A549 (cell line): ENCODE measurements at regions not wholly inside any gene's neighbourhood (a gene's known extent, or its start where the extent isn't known, plus 50 kb on each side); places are given as distances from the start of the nearest gene placed in this dataset.

Source experiments
- ATAC-seq, 2 experiments: fragments of 200-7000 bp in 1 of 2; fragments of >200 bp in 1 of 2; cut with Nextera tagmentation in 1 of 2; cut with Tn5 transposase in 1 of 2; 3 replicates each; pipeline versions ENCODE4 v1.8.0 to v1.9.1; 2018 to 2020; ENCODE audit warnings: mild to moderate bottlenecking in 1 of 2, moderate library complexity in 1 of 2
- CTCF ChIA-PET: fragments of 300-600 bp; sonication (Branson Sonifier 250); formaldehyde crosslinking; extraction: SDS; loops from one replicate; lab custom pipeline; 2021; ENCODE audit warnings: antibody characterized with exemption, inconsistent platforms; lab: Yijun Ruan, JAX
- POLR2A ChIA-PET: fragments of 350-600 bp; formaldehyde crosslinking; extraction: SDS; loops from one replicate; lab custom pipeline; 2021; ENCODE audit warnings: antibody characterized with exemption, inconsistent platforms; lab: Yijun Ruan, JAX
- DNase-seq, 2 experiments: peaks; one replicate each; pipeline versions ENCODE4 v3.0.0 to v3.0.0-alpha.2; 2011 to 2016; ENCODE audit warnings: low read depth in 1 of 2, low spot score in 1 of 2
- FAIRE-seq: peaks from 2 replicates; lab custom pipeline; 2011; peaks lifted over from hg19 to GRCh38; lab: Jason Lieb, UNC
- H3K27ac ChIP-seq, 2 experiments: fragments of >200 bp; sonication (Bioruptor Twin); formaldehyde crosslinking; 3 replicates each; pipeline ENCODE4 v1.5.1; 2016 to 2017
- H3K4me1 ChIP-seq: fragments of >200 bp; sonication (Bioruptor Twin); formaldehyde crosslinking; 3 replicates; pipeline ENCODE4 v1.6.1; 2016
- H3K4me2 ChIP-seq: fragments of >200 bp; sonication (Bioruptor Twin); formaldehyde crosslinking; 3 replicates; pipeline ENCODE4 v1.6.1; 2016
- H3K4me3 ChIP-seq: fragments of >200 bp; sonication (Bioruptor Twin); formaldehyde crosslinking; 3 replicates; pipeline ENCODE4 v1.5.1; 2016
- H3K9me3 ChIP-seq: fragments of >200 bp; sonication (Bioruptor Twin); formaldehyde crosslinking; 3 replicates; pipeline ENCODE4 v1.6.1; 2016
- BCL3 ChIP-seq: fragments of >200 bp; sonication (Bioruptor Twin); formaldehyde crosslinking; IDR thresholded peaks from 3 replicates; pipeline ENCODE4 v1.6.1; 2016
- CBX8 ChIP-seq: fragments of 200-600 bp; sonication (generic); IDR thresholded peaks from 2 replicates; pipeline ENCODE4 v1.6.1; 2016
- CHD2 ChIP-seq: fragments of 150-350 bp; IDR thresholded peaks from 2 replicates; pipeline ENCODE4 v1.6.1; 2014; ENCODE audit warnings: low read length; ENCODE audit not compliant: partially characterized antibody
- EHMT2 ChIP-seq: fragments of 200-600 bp; sonication (generic); IDR thresholded peaks from 2 replicates; pipeline ENCODE4 v1.6.1; 2016; ENCODE audit warnings: antibody characterized with exemption, low read depth, mild to moderate bottlenecking, moderate library complexity
- ELK1 ChIP-seq: fragments of 150-350 bp; IDR thresholded peaks from 2 replicates; pipeline ENCODE4 v1.6.1; 2014; ENCODE audit warnings: low read depth, mild to moderate bottlenecking, low read length
- GATA3 ChIP-seq: IDR thresholded peaks from 2 replicates; pipeline ENCODE4 v1.6.1; 2012; ENCODE audit warnings: borderline replicate concordance
- HES2 ChIP-seq: fragments of >200 bp; sonication (Bioruptor Twin); formaldehyde crosslinking; IDR thresholded peaks from 2 replicates; pipeline ENCODE4 v1.6.1; 2016
- HOXA7 ChIP-seq: fragments of 250-450 bp; sonication (Bioruptor Pico); IDR thresholded peaks from 2 replicates; pipeline ENCODE4 v1.5.0; 2020; ENCODE audit warnings: mild to moderate bottlenecking, moderate library complexity
- HOXB5 ChIP-seq: fragments of 250-450 bp; sonication (Bioruptor Pico); IDR thresholded peaks from 2 replicates; pipeline ENCODE4 v1.5.0; 2020; ENCODE audit warnings: mild to moderate bottlenecking, moderate library complexity
- MAFK ChIP-seq: fragments of 450-650 bp; IDR thresholded peaks from 2 replicates; pipeline ENCODE4 v1.6.1; 2014; ENCODE audit not compliant: partially characterized antibody
- MYC ChIP-seq: IDR thresholded peaks from 2 replicates; pipeline ENCODE4 v1.6.1; 2012; ENCODE audit warnings: mild to moderate bottlenecking, inconsistent platforms, low read length, improper control_type of control experiment, borderline replicate concordance
- NFE2L2 ChIP-seq: fragments of 150-350 bp; conservative IDR thresholded peaks from 2 replicates; pipeline ENCODE4 v1.6.1; 2014; ENCODE audit warnings: low read length
- POLR2AphosphoS2 ChIP-seq: conservative IDR thresholded peaks from 2 replicates; pipeline ENCODE4 v1.6.1; 2012; ENCODE audit warnings: low read length, improper control_type of control experiment, inconsistent platforms
- RCOR1 ChIP-seq: fragments of 150-350 bp; IDR thresholded peaks from 2 replicates; pipeline ENCODE4 v1.6.1; 2014; ENCODE audit warnings: antibody characterized with exemption, low read length, low read depth
- REST ChIP-seq: fragments of 200-600 bp; sonication (generic); IDR thresholded peaks from 2 replicates; pipeline ENCODE4 v1.6.1; 2016; ENCODE audit warnings: antibody characterized with exemption, mild to moderate bottlenecking, moderate library complexity
- RFX5 ChIP-seq: fragments of 450-650 bp; IDR thresholded peaks from 2 replicates; pipeline ENCODE4 v1.7.1; 2014; ENCODE audit warnings: antibody characterized with exemption, mild to moderate bottlenecking, moderate library complexity
- SMC3 ChIP-seq: fragments of >200 bp; sonication (Bioruptor Twin); formaldehyde crosslinking; IDR thresholded peaks from 3 replicates; pipeline ENCODE4 v1.6.1; 2018; ENCODE audit warnings: inconsistent platforms
- ZNF302 ChIP-seq: fragments of 250-450 bp; sonication (Bioruptor Pico); IDR thresholded peaks from 2 replicates; pipeline ENCODE4 v1.9.0; 2021; ENCODE audit warnings: inconsistent platforms, mild to moderate bottlenecking, moderate library complexity
- WGBS: methylation state at CpG from one replicate; pipeline ENCODE4 v1.1.6; 2017; ENCODE audit errors: missing lambda C conversion rate; 5-methylcytosine and 5-hydroxymethylcytosine counted together
- TF ChIP-seq, protein P1 (sequence below): IDR thresholded peaks from 2 replicates; pipeline ENCODE4 v1.6.1; 2012
- TF ChIP-seq, protein P2 (sequence below): fragments of >200 bp; sonication (Bioruptor Twin); formaldehyde crosslinking; IDR thresholded peaks from 3 replicates; pipeline ENCODE4 v1.5.1; 2016

DNA sequence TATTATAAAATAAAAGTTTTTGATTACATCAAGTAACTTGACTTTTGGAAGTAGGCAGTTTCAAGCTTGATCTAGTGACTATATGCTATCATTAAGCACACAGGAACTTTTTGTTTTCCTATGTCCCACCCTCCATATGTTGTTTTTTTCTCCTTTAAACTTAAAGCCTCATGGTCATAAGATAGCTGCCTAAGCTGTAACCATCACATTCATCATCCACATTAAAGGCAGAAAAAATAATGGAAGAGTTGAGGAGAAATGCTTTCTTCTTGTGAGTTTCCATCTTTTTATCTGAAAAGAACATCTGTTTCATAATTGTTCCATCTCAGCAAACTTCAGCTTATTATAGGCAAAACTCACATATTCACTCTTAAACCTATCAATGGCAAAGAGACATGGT is 630.4 kb downstream of the STK39 start:
- no peak for DNase-seq
- Histone ChIP-seq H3K4me1 (no peaks in the 10 kb centered on the region), H3K27ac (no peak overlapping the region), H3K9me3 (no peaks in the 10 kb centered on the region), H3K4me3 (no peak overlapping the region)
- POLR2A ChIA-PET, result no interaction called here
- no peak for FAIRE-seq
- no peak for TF ChIP-seq HES2
- no peak for TF ChIP-seq NFE2L2
- TF ChIP-seq HOXB5 (CRISPR knock-in tag), result no peak
- TF ChIP-seq RCOR1, result no peak
- no peak for TF ChIP-seq RFX5
- TF ChIP-seq, protein P1, sequence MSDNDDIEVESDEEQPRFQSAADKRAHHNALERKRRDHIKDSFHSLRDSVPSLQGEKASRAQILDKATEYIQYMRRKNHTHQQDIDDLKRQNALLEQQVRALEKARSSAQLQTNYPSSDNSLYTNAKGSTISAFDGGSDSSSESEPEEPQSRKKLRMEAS, result no peak
- TF ChIP-seq, protein P2, sequence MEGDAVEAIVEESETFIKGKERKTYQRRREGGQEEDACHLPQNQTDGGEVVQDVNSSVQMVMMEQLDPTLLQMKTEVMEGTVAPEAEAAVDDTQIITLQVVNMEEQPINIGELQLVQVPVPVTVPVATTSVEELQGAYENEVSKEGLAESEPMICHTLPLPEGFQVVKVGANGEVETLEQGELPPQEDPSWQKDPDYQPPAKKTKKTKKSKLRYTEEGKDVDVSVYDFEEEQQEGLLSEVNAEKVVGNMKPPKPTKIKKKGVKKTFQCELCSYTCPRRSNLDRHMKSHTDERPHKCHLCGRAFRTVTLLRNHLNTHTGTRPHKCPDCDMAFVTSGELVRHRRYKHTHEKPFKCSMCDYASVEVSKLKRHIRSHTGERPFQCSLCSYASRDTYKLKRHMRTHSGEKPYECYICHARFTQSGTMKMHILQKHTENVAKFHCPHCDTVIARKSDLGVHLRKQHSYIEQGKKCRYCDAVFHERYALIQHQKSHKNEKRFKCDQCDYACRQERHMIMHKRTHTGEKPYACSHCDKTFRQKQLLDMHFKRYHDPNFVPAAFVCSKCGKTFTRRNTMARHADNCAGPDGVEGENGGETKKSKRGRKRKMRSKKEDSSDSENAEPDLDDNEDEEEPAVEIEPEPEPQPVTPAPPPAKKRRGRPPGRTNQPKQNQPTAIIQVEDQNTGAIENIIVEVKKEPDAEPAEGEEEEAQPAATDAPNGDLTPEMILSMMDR, result no peak
- TF ChIP-seq, all 56 proteins: peak for 0
- CTCF ChIA-PET, result no interaction called here
- H3K4me2 ChIP-seq, result no peak overlapping the region
- no peak for ATAC-seq

- Histone ChIP-seq H3K4me2 (no peak overlapping the region), H3K9me3 (no peaks in the 10 kb centered on the region), H3K27ac (no peak overlapping the region), H3K4me3 (no peak overlapping the region), H3K4me1 (no peaks in the 10 kb centered on the region)
- ATAC-seq (no peak), FAIRE-seq (no peak), DNase-seq (no peak)
- 19% methylated on average over 1 of the region's 1 CpG for WGBS
- CTCF ChIA-PET, result no interaction called here
- POLR2A ChIA-PET, result no interaction called here
- TF ChIP-seq, protein P1, result no peak
- TF ChIP-seq HOXA7 (CRISPR knock-in tag) (no peak), GATA3 (no peak), POLR2AphosphoS2 (no peak), SMC3 (no peak), HOXB5 (CRISPR knock-in tag) (no peak), RCOR1 (no peak), ELK1 (no peak), CHD2 (no peak), CBX8 (no peak), ZNF302 (CRISPR knock-in tag) (no peak), EHMT2 (no peak), MAFK (no peak), REST (no peak), RFX5 (no peak), BCL3 (no peak), MYC (no peak)
Measured at GRCh38 chr2:167613471-167613870, 633.9 kb downstream of the STK39 start.
